ENCODE measurements at regions not wholly inside any gene's neighbourhood (a gene's known extent, or its start where the extent isn't known, plus 50 kb on each side); places are given as distances from the start of the nearest gene placed in this dataset.

DNA sequence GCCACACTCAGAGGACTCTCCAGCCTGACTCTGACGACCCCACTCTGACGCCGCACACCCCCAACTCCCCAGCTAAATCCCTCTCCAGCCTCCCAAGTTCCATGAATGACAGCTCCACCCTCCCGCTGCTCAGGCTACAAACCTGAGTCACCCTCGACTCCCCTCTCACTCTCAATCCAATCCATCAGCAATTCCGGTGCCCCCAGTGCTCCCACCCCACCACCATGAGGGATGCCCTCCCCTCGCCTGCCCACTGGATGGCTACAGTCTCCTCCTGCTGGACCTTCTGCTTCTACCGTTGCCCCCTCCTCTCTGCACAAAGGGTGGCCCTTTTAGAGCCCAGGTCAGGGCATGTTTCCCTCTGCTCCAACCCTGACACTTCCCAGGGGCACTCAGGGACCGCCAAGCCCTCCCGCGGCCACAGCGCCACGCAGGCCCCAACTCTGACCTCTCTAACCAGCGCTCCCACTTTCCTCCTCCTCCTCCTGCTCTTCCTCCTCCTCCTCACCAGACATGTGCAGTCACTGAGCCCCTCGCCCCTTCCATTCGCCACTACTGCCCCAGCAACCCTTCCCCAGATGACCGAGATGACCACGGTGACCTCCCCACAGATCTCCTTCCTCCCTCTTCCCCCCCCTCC, 69.5 kb upstream of the NUP50 start:
- no peaks in the 10 kb centered on the region for H3K9me3 ChIP-seq (ENCODE audit: control insufficient read depth, low read length)

GRCh38 chr22:45094825-45095224, 68.9 kb upstream of the NUP50 start:
- Histone ChIP-seq H3K27me3 (ENCODE audit: control insufficient read depth in 1 of 2, insufficient read depth in 1 of 2, low read length in 2 of 2) (peaks cover 10 to 66% of the 10 kb centered on the region in 2 experiments), H3K18ac (ENCODE audit: low read depth in 1 of 2, low read length in 2 of 2) (no peak overlapping the region), H3K27ac (ENCODE audit: low read length, poor library complexity, severe bottlenecking) (no peak overlapping the region), H3K4me1 (ENCODE audit: control insufficient read depth, insufficient read depth, low read depth, low read length) (no peaks in the 10 kb centered on the region), H3K4me2 (ENCODE audit: low read length, poor library complexity, severe bottlenecking) (no peak overlapping the region), H4K91ac (ENCODE audit: low read length) (no peak overlapping the region), H3K4ac (ENCODE audit: low read depth in 1 of 2, low read length in 2 of 2) (no peak overlapping the region), H3K9me3 (ENCODE audit: control insufficient read depth, low read length) (no peaks in the 10 kb centered on the region), H2BK120ac (ENCODE audit: low read depth, low read length) (no peak overlapping the region), H4K8ac (ENCODE audit: low read length) (no peak overlapping the region), H3K9ac (ENCODE audit: low read length) (no peak overlapping the region), H2BK5ac (ENCODE audit: low read depth, low read length, poor library complexity, severe bottlenecking) (no peak overlapping the region), H2BK15ac (ENCODE audit: low read depth, poor library complexity, severe bottlenecking) (no peak overlapping the region), H2AK5ac (ENCODE audit: low read length, severe bottlenecking) (no peak overlapping the region), H2BK12ac (ENCODE audit: low read length in 2 of 2) (no peak overlapping the region), H3K4me3 (ENCODE audit: insufficient read depth in 1 of 2, low read depth in 1 of 2, low read length in 2 of 2) (no peak overlapping the region), H3K14ac (ENCODE audit: low read length in 2 of 2) (no peak overlapping the region), H3K36me3 (ENCODE audit: control insufficient read depth in 1 of 2, insufficient read depth in 2 of 2, low read depth in 1 of 2, low read length in 2 of 2) (no peaks in the 10 kb centered on the region), H2AFZ (ENCODE audit: low read depth, low read length) (no peak overlapping the region), H3K79me1 (replicated peaks; ENCODE audit: low read length, poor library complexity, severe bottlenecking) (no peaks in the 10 kb centered on the region), H3K23ac (ENCODE audit: low read length in 2 of 2) (no peak overlapping the region)
- WGBS: 88% methylated on average over 9 of the region's 9 CpGs
- no peak for DNase-seq

More for the DNA sequence above, 69.5 kb upstream of the NUP50 start:
- Histone ChIP-seq H2BK5ac (ENCODE audit: low read depth, low read length, poor library complexity, severe bottlenecking) (no peak overlapping the region), H3K27me3 (ENCODE audit: control insufficient read depth in 1 of 2, insufficient read depth in 1 of 2, low read length in 2 of 2) (peaks cover 6 to 62% of the 10 kb centered on the region in 2 experiments), H3K18ac (ENCODE audit: low read depth in 1 of 2, low read length in 2 of 2) (no peak overlapping the region), H3K27ac (ENCODE audit: low read length, poor library complexity, severe bottlenecking) (no peak overlapping the region), H2BK120ac (ENCODE audit: low read depth, low read length) (no peak overlapping the region), H4K8ac (ENCODE audit: low read length) (no peak overlapping the region), H3K23ac (ENCODE audit: low read length in 2 of 2) (no peak overlapping the region), H3K4me1 (ENCODE audit: control insufficient read depth, insufficient read depth, low read depth, low read length) (no peaks in the 10 kb centered on the region), H2BK12ac (ENCODE audit: low read length in 2 of 2) (no peak overlapping the region), H3K9ac (ENCODE audit: low read length) (no peak overlapping the region), H2AK5ac (ENCODE audit: low read length, severe bottlenecking) (no peak overlapping the region), H3K4me3 (ENCODE audit: insufficient read depth in 1 of 2, low read depth in 1 of 2, low read length in 2 of 2) (no peak overlapping the region), H3K4me2 (ENCODE audit: low read length, poor library complexity, severe bottlenecking) (no peak overlapping the region), H2AFZ (ENCODE audit: low read depth, low read length) (no peak overlapping the region), H4K91ac (ENCODE audit: low read length) (no peak overlapping the region), H3K4ac (ENCODE audit: low read depth in 1 of 2, low read length in 2 of 2) (no peak overlapping the region), H3K79me1 (replicated peaks; ENCODE audit: low read length, poor library complexity, severe bottlenecking) (no peaks in the 10 kb centered on the region), H3K36me3 (ENCODE audit: control insufficient read depth in 1 of 2, insufficient read depth in 2 of 2, low read depth in 1 of 2, low read length in 2 of 2) (no peaks in the 10 kb centered on the region), H2BK15ac (ENCODE audit: low read depth, poor library complexity, severe bottlenecking) (no peak overlapping the region), H3K14ac (ENCODE audit: low read length in 2 of 2) (no peak overlapping the region)
- WGBS: 73% methylated on average over 18 of the region's 18 CpGs
- DNase-seq: no peak

- no peak overlapping the region for H3K4me2 ChIP-seq (ENCODE audit: low read length, poor library complexity, severe bottlenecking)
- H3K9ac ChIP-seq (ENCODE audit: low read length): no peak overlapping the region
- no peak overlapping the region for H4K91ac ChIP-seq (ENCODE audit: low read length)
- H3K23ac ChIP-seq (ENCODE audit: low read length in 2 of 2): no peak overlapping the region
- no peak overlapping the region for H3K4me3 ChIP-seq (ENCODE audit: insufficient read depth in 1 of 2, low read depth in 1 of 2, low read length in 2 of 2)
- H2BK12ac ChIP-seq (ENCODE audit: low read length in 2 of 2): no peak overlapping the region
- H2BK120ac ChIP-seq (ENCODE audit: low read depth, low read length): no peak overlapping the region
- H2BK5ac ChIP-seq (ENCODE audit: low read depth, low read length, poor library complexity, severe bottlenecking): no peak overlapping the region
- no peaks in the 10 kb centered on the region for H3K4me1 ChIP-seq (ENCODE audit: control insufficient read depth, insufficient read depth, low read depth, low read length)
- no peaks in the 10 kb centered on the region for H3K79me1 ChIP-seq (replicated peaks; ENCODE audit: low read length, poor library complexity, severe bottlenecking)
- H3K9me3 ChIP-seq (ENCODE audit: control insufficient read depth, low read length): no peaks in the 10 kb centered on the region
- no peak overlapping the region for H2AK5ac ChIP-seq (ENCODE audit: low read length, severe bottlenecking)
- no peak overlapping the region for H3K18ac ChIP-seq (ENCODE audit: low read depth in 1 of 2, low read length in 2 of 2)
- WGBS: 28% methylated on average over 6 of the region's 7 CpGs
- no peak overlapping the region for H3K14ac ChIP-seq (ENCODE audit: low read length in 2 of 2)
- peaks cover 15 to 65% of the 10 kb centered on the region in 2 experiments for H3K27me3 ChIP-seq (ENCODE audit: control insufficient read depth in 1 of 2, insufficient read depth in 1 of 2, low read length in 2 of 2)
- H3K36me3 ChIP-seq (ENCODE audit: control insufficient read depth in 1 of 2, insufficient read depth in 2 of 2, low read depth in 1 of 2, low read length in 2 of 2): no peaks in the 10 kb centered on the region
- peak; percentile 69 for DNase-seq
- no peak overlapping the region for H3K27ac ChIP-seq (ENCODE audit: low read length, poor library complexity, severe bottlenecking)
- no peak overlapping the region for H2AFZ ChIP-seq (ENCODE audit: low read depth, low read length)
- H2BK15ac ChIP-seq (ENCODE audit: low read depth, poor library complexity, severe bottlenecking): no peak overlapping the region
- H3K4ac ChIP-seq (ENCODE audit: low read depth in 1 of 2, low read length in 2 of 2): no peak overlapping the region
- H4K8ac ChIP-seq (ENCODE audit: low read length): no peak overlapping the region
Measured at GRCh38 chr22:45096256-45096907, 67.3 kb upstream of the NUP50 start.

DNA sequence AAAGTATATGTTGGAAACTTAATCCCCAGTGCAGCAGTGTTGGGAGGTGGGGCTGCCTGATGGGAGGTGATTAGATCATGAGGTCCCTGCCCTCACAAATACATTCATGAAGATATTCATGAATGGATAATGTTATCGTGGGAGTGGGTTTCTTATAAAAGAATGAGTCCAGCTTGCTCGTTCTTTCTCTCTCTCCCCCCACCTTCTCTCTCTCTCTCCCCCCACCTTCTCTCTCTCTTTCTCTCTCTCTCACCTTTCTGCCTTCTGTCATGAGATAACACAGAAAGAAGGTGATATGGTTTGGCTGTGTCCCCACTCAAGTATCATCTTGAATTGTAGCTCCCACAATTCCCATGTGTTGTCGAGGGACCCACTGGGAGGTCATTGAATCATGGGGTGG, 66.7 kb upstream of the NUP50 start:
- Histone ChIP-seq H3K23ac (ENCODE audit: low read length in 2 of 2) (no peak overlapping the region), H2BK15ac (ENCODE audit: low read depth, poor library complexity, severe bottlenecking) (no peak overlapping the region), H3K14ac (ENCODE audit: low read length in 2 of 2) (no peak overlapping the region), H4K8ac (ENCODE audit: low read length) (no peak overlapping the region), H3K27ac (ENCODE audit: low read length, poor library complexity, severe bottlenecking) (no peak overlapping the region), H3K4me3 (ENCODE audit: insufficient read depth in 1 of 2, low read depth in 1 of 2, low read length in 2 of 2) (no peak overlapping the region), H2AK5ac (ENCODE audit: low read length, severe bottlenecking) (no peak overlapping the region), H3K79me1 (replicated peaks; ENCODE audit: low read length, poor library complexity, severe bottlenecking) (no peaks in the 10 kb centered on the region), H4K91ac (ENCODE audit: low read length) (no peak overlapping the region), H2BK5ac (ENCODE audit: low read depth, low read length, poor library complexity, severe bottlenecking) (no peak overlapping the region), H2AFZ (ENCODE audit: low read depth, low read length) (no peak overlapping the region), H3K18ac (ENCODE audit: low read depth in 1 of 2, low read length in 2 of 2) (no peak overlapping the region), H3K9me3 (ENCODE audit: control insufficient read depth, low read length) (no peaks in the 10 kb centered on the region), H3K36me3 (ENCODE audit: control insufficient read depth in 1 of 2, insufficient read depth in 2 of 2, low read depth in 1 of 2, low read length in 2 of 2) (no peaks in the 10 kb centered on the region), H3K4me2 (ENCODE audit: low read length, poor library complexity, severe bottlenecking) (no peak overlapping the region), H3K4ac (ENCODE audit: low read depth in 1 of 2, low read length in 2 of 2) (no peak overlapping the region), H2BK120ac (ENCODE audit: low read depth, low read length) (no peak overlapping the region), H2BK12ac (ENCODE audit: low read length in 2 of 2) (no peak overlapping the region), H3K4me1 (ENCODE audit: control insufficient read depth, insufficient read depth, low read depth, low read length) (no peaks in the 10 kb centered on the region), H3K27me3 (ENCODE audit: control insufficient read depth in 1 of 2, insufficient read depth in 1 of 2, low read length in 2 of 2) (peaks cover 15 to 67% of the 10 kb centered on the region in 2 experiments), H3K9ac (ENCODE audit: low read length) (no peak overlapping the region)
- no peak for DNase-seq
- 100% methylated on average over 1 of the region's 3 CpGs for WGBS
